ENCODE measurements at regions not wholly inside any gene's neighbourhood (a gene's known extent, or its start where the extent isn't known, plus 50 kb on each side); places are given as distances from the start of the nearest gene placed in this dataset.
"Not testable (repeated sequence)": the region's sequence is repeated elsewhere in the genome, so short reads cannot be mapped to it uniquely, and the experiment has no call there.

DNA sequence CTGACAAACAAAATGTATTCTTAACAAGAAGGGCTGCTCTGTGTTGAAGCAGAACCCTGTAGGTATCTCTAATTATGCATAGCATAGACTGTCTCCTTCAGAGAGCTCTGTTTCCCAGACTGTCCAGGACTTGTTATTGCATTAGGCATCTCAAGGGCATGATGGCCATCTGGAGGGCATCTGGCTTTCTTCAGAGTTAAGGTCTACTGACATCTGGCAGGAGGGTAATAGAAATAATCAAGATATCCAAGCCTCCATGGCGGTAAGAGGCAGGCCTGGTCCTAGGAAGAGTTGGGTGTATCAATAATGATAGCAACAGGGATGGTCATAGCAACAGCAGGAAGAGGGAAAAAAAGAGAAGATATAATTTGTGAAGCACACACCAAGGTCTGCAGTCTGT, 161.2 kb downstream of the TTC8 start:
- no peak for DNase-seq

DNA sequence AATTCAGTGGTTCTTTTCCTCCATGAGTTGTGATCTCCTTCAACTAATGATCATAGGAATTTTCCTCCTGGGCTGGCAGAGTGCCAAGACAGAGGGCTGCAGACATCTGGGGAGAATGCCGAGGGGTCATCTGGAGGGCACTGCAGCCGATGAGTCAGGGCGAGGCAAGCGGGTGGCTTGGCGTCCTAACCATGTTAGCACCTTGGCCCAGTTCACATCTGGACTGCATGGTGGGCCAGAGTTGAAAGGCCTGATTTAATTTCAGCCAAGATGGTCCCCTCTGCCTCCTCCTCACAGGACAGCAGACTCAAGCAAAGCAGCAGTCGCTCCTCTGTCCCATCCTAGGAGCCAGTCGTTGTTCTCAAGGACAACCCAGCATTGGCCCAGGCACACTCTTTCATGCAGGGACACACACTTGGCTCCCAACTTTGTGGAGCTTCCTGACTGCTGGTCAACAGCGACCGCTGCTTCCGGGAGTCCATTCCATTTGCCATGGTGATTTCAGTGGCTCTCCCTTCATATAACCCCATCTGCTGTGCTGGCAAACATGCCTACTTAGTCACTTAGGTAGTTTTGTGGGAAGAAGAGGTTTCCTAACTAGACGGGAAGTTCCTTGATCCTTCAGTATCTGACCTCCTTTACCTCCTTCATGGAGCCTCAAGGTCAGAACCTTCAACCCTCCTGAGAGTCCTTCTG, 161.8 kb downstream of the TTC8 start:
- DNase-seq, result peak; percentile 37

DNA sequence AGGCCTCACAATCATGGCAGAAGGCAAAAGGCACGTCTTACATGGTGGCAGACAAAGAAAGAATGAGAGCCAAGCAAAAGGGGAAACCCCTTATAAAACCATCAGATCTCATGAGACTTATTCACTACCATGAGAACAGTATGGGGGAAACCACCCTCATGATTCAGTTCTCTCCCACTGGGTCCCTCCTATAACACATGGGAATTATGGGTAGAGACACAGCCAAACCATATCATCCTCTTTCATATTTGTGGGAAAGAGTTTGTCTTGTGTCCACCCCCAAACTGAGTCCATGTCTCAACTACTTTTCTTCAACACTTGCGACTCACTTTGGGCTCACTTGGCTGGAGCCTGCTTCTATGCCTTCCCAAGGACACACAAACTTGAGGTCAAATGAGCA, 162.5 kb downstream of the TTC8 start:
- not testable (repeated sequence) for DNase-seq

DNA sequence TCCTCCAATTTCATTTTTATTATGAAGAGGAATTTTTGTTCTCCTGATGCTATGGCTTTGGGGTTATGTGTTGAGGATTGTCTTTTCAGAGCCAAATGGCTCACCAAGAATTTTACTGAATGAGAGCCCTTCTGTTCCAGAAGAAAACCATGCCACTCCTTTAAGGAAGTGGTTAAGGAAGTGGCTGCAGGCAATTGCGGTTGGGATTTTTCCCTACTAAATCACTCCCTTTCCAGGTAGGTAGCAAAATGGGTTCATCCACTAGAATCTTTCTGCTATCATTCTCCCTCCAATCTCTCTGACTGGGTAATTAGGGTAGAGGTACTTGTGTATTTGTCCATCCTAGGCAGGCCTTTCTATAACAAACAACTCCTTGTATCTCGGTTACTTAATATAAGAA, 163.1 kb downstream of the TTC8 start:
- no peak for DNase-seq

DNA sequence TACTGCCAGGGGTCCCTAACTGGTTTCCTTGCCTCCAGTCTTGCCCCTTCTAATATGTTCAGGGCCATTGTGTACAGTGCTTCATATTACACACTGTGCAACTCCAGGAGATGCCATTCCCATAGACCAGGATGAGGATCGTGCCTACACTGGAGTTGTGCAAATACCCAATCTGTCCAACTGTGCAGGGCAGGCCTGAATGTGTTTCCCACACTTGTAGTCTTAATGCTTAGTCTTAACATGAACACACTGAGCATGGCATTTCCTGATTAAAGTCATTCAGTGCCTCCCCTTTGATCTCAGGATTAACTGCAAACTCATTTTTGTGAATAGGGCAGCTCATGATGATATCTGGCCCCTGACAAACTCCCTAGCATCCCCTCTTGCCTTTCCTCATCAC, 165.5 kb downstream of the TTC8 start:
- no peak for DNase-seq

DNA sequence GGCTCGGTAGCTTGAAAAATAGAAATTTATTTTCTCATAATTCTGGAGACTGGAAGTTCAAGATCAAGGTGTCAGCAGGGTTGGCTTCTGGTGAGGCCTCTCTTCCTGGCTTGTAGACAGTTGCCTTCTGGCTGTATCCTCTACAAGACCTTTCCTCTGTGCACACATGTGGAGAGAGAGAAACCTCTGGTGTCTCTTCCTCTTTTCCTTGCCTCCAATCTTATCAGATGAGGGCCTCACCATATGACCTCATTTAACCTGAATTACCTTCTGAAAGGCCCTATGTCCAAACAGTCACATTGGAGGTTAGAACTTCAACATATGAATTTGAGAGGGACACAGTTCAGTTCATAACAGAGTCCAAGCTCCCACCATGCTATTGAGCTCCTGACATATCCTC, 166.4 kb downstream of the TTC8 start:
- DNase-seq, result no peak

DNA sequence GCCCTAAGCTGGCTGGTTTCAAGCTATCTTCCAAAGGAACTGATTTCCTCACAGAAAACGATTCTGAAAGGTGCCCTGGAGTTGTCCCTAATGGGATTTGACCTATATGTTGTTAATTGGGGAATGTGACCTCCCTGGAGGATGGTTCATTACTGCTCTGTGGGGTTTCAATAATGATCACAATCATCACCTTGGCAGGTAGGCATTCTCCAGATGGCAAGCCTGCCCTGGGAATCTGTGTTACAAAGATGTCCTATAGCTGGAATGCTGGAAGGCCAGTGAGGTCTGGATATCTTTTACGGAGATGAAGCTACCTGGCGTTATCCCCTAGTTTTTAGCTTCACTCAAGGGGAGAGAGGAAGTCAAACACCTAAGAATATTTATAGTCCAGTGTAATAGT, 167.6 kb downstream of the TTC8 start:
- DNase-seq, result no peak

DNA sequence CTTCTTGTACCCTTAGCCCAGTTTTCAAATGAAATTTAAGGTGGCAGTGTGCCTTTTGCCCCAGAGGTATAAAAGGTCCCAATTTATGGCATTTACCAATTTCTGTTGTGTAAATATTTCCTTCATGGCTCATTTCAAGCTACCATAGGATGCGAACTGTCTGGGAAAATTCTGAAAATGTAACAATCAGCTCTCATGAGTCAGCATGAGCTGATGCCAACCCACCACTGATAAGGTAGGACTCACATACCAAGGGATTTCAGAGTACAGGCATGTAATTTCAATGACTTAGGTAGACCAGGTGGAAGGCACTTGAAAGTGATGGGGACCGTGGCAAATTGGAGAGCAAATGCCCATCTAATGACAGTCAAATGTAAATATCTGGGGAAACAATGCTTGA, 169.5 kb downstream of the TTC8 start:
- DNase-seq, result no peak

DNA sequence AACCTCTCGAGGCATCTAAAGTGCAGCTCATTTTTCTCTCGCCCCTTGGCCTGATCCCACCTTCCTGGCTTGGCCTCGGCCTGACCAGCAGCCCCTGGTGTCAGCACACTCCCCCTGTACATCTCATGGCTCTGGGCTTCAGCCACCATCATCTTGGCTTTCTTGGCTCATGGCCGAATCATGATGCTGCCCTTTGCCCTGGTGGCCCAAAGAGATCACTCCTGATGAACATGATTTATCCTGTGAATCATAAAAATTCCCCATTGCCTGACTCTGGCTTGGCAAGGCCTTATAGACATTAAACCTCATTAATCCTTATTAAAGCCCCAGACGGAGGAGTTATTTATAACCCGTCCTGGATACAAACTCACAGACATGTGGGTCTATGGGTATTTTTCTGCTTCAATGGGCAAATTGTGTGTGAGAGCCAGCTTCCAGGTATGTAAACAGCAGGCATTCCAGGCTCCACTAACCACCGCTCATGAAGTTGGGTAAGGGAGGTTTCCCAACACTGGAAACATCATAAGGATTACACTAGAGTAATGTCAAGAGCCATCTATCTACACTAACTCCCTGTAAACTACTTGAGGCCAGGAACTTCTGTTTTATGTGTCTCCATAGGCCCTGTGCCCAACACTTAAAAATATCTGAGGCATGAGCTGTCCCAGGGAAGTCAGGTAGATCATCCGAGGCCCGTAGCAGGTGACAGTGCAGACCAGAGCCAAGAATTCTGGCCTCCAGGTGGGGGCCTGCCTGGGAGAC, 171.2 kb downstream of the TTC8 start:
- DNase-seq, result no peak

DNA sequence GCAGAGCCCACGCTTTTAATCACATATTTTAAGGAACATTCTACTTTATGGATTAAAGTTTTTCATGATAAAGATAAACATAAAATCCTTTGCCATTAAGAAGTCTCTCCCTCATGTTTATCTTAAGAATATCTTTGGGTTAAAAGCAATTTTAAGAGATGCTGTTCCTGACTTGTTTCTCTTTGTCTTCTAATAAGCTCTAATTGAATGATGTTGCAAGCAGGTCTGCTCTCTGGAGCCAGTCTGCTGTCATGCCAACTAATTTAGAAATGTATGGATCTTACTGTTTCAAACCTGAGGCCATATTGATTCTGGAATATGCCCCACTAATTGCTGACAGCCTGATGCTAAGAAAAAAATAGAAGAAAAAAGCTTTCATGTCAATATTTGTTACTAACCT, 173.6 kb downstream of the TTC8 start:
- no peak for DNase-seq

DNA sequence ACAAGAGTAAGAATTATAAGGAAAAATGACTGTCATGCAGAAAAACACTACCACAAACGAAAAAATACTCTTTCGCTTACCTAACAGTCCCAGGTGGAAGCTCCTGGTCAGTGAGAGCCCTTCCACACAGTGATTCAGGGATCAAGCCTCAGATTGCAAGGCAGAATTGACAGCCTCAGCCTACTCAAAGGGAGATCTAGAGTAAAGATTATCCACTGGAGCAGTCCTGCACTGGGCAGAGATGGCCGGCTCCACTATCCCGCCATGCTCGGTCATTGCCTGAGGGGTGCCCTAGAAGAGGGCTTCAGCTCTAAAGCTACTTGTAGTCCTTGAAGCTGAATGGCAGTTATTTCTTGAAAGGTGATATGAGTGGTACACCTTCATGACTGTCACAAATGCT, 174.7 kb downstream of the TTC8 start:
- no peak for DNase-seq

DNA sequence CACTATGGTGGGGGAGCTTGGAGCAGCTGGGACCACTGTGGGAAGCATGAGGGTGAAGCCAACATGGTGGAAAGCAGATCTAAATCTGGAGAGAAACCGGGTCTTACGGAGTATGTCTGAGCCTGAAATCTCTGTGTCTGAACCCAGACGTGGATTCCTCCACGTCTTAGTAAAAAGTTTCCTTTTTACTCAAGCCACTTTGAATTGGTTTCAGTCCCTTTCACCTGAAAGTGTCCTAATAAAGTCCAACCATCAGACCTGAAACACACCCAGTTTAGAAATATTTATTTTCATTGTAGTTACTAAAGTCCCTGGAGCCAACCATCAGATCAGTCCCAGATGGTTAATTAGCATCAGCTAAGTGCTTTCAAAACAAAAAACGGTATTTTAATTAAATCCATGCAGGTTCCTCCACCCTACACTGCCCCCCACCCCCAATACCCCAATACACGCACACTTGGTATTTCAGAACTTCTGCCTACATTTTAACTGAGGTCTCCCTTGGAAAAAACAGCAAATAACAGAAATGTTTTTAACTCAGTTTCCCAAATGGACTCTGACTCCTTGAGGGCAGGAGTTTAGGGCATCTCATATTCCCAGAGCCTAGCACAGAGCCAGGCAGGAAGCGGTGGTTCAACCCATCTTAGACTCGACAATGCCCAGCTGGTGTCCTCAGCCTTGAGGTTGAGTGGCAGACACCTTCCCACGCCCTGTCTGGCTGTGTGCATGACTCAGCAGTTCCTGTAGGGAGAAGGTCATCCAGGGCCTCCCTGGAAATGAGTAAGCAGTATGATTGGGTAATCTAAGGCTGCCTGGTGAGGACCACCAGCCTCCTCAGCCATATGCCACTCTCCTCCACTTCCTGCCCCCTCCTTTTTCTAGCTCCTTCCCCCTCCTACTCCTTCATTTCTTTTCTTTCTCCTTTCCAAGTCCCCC, 175.8 kb downstream of the TTC8 start:
- DNase-seq, result no peak

DNA sequence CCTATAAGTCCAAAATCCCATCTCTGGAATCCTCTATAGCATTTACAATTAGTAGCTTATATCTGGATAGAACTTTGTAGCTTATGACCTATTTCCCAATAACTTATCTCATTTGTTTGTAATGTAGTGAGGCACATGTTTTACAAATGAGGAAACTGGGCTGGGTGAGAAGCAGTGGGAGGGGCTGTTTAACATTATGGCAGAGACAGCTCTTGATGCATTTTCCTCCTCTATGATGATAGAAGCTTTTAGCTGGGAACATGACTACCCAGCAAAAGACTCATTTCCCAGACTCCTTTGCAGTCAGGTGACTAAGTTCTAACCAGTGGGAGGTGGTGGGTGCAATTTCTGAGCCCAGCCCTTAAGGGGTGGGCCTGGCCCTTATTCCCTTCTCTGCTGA, 179.7 kb downstream of the TTC8 start:
- DNase-seq, result no peak

DNA sequence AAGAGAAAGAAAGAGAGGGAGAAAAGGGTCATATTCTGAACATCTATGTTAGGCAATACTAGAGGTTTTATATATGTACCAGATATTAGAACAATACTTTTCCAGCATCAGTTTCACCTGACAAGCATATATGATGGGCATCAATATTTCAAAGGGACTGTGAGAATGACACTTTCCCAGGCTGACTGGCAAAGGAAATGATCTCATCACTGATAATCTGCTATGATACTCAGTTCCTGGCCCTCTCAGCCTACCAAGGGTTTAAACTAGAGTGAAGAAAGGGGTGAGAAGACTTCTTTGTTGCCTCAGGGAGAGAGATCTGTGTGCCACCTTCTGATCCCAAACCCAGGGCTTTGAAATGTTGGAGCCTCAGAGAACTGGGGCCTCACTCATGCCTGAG, 183.5 kb downstream of the TTC8 start:
- DNase-seq, result no peak

DNA sequence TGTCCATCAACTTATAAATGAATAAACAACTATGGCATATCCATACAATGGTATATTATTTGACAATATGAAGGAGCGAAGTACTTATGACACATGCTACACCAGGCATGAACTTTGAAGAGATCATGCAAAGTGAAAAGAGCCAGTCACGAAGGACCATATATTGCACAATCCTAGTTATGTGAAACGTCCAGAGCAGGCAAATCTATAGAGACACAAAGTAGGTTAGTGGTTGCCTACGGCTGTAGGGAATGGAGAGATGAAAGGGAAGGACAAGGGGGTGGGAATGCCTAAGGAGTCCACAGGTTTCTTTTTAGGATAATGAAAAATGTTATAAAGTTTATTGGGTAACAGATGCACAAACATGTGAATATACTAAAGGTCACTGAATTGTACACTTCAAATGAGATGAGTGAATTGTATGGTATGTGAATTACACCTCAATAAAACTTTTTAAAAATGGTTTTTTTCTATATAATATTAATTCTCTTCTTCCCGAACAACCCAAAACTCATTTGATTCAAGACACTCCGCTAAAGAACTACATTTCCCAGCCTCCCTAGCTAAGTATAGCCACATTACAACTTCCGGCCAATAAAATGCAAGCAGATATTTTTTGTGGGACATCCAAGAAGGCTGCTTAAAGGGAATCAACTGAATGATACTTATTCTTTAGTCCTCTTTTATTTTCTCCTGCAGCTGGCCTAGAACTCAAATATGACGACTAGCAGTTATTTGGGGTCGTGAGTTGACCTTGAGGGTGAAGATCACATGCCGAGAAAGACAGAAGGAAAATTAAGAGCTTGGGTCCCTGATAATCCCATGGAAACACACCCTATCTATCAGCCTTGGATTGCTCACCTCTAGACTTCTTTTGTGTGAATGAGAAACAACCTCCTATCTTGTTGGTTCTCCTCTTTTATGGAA, 187.2 kb downstream of the TTC8 start:
- peak; percentile 56 for DNase-seq

DNA sequence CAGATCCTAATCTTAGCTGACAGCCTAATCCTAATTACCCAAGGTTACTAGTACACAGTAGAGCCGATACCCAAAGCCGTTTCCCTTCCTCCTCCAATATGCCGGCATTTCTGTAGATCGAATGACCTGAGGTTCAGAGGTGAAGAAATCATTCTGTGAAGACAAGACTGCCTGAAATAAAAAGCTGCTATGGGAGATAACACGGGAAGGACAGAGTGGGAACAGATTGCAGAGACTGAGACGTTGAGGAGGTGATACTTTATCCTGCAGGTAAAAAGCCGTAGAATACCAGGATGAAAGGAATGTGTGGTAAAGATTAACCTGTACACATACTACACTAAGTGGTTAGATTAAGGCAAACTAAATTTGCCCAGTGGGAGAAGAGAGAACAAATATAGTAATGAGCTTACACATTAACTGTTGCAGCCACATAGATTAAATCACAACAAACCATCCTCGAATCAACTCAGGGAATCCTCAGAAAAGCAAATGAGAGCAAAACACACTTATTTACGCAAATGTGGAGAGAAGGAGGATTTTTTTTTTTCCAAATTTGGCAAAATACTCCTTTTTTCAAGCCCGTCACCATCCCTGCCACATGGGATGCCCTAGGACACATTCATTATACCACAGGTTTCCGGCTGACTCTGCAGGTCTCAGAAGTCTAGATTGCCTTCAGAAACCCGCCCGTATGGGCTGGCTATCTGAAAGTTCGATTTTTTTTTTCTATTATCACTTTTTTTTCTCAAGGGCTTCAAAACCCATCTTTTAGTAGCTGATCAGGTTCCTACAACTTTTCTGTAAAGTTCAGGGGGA, 188.0 kb downstream of the TTC8 start:
- no peak for DNase-seq

DNA sequence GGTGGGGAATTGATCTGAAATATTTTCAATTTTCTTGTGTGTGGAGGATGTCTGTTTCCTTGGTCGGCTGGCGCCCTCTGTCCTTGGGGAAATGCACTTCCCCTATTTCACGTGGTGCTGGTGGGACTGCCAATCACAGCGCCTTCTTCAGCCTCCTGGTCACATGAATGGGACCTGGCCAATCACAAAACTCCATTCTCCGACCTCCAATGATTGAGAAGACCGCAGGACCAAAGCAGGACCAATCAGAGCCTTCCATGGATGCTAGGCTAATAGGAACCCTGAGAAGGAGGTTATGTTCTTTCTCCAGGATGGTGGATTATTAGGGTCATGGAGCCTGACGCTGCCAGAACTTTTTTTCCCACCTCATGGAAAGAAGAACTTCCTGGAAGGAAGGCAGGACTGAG, 188.7 kb downstream of the TTC8 start:
- peak; percentile 92 for DNase-seq

DNA sequence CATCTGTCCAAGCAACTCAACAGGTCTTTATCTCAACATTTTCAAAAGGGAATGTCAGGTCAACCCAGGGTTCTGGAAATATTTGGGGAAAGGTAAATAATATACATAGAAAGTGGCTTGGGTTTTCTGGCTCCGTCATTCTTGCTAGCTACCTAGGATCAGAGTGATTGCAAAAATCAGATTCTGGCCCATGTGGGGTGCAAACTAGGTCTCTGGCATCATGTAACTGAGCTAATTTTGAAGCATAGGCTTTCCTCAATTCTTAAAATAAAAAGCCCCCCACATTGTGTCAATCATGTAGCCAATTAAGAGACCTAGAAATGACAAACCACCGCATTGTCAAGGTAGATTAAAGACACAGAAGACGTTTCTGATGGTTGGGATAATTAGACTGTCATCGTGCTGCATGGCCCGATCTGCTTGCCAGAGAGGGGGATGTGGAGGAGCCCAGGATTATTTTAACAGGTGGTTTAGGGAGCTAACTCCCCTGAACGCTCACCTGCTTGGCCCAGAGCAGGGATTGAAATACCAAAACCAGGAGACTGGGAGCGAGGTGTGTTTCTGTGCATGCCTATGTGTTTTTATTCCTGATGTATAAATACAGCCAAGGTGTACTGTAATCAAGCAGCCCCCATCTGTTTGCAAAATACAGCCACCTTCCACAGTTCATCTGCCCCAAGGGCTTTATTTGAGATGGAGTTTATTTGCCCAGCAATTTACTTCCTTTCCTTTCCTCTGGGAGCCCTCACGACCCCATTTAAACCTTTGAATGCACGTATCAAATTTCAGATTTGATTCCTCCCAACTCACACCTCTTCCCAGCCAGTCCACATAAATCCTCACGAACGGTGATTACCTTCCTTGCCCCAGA, 189.5 kb downstream of the TTC8 start:
- DNase-seq, result no peak

DNA sequence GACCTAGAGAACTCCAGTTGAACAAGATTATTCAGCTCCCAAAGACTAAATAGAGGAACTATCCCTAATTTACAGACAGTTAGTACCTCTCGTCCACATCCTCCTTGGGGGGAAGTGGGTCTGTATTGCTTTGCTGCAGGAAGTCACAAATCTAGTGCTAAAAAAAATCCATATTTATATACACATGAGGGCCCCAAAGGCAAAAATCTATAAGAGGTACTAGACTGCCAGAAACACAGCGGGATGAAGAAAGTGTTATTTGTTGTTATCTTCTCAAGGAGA, 190.1 kb downstream of the TTC8 start:
- DNase-seq, result no peak

DNA sequence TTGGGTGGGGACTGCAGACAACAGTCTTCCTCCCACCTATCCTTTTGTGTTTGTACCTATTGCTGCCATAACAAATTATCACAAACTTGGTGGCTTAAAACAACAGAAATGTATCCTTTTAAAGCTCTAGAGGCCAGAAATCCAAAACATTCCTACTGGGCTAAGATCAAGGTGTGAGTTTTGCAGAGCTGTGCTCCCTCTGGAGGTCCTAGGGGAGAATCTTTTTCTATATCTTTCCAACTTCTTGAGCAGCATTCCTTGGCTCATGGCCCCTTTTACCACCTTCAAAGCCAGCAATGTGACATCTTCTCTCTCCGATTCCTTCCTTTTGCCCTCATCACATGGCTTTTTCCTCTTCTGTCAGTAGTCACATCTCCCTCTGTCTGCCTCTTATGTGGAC, 190.6 kb downstream of the TTC8 start:
- no peak for DNase-seq

DNA sequence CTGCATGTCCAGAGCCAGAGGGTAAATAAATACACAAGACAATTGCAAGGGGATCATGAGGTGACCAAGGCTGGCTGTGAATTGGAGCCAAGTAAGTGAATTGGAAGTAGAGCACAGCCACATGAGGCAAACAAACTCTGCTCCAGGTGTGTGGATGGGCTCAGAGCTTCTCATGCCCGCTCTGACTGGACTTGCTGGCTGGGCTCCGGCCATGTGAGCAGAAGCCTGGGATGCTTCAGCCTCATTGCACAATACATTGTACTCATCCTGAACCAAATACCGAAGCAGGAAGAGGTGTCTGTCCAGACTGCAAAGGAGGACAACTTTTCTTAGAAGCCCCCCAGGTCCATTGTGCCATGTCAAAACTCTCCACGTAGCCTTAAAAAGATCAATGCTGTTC, 193.0 kb downstream of the TTC8 start:
- DNase-seq, result no peak

Measured in SHP77 treated with DMSO at 0.1 percent for 48 hours (cell line).